ENCODE measurements at regions not wholly inside any gene's neighbourhood (a gene's known extent, or its start where the extent isn't known, plus 50 kb on each side); places are given as distances from the start of the nearest gene placed in this dataset.

- TF ChIP-seq CTCF (IDR thresholded peaks at IDR 0.05), result no peak
- TF ChIP-seq POLR2A (IDR thresholded peaks at IDR 0.05), result no peak
Observed at GRCh38 chr13:83987394-83987793, 105.1 kb upstream of the SLITRK1 start.
